22Rv1 (cell line): ENCODE measurements at regions not wholly inside any gene's neighbourhood (a gene's known extent, or its start where the extent isn't known, plus 50 kb on each side); places are given as distances from the start of the nearest gene placed in this dataset.

Experiments
- ZFX ChIP-seq: fragments of 450-650 bp; IDR thresholded peaks from 2 replicates; pipeline ENCODE4 v1.6.1; 2017; ENCODE audit warnings: antibody characterized with exemption, borderline replicate concordance
- TF ChIP-seq, protein P1 (sequence below): fragments of 450-650 bp; IDR thresholded peaks from 2 replicates; pipeline ENCODE4 v1.5.1; 2017; ENCODE audit warnings: mild to moderate bottlenecking

- TF ChIP-seq, protein P1, sequence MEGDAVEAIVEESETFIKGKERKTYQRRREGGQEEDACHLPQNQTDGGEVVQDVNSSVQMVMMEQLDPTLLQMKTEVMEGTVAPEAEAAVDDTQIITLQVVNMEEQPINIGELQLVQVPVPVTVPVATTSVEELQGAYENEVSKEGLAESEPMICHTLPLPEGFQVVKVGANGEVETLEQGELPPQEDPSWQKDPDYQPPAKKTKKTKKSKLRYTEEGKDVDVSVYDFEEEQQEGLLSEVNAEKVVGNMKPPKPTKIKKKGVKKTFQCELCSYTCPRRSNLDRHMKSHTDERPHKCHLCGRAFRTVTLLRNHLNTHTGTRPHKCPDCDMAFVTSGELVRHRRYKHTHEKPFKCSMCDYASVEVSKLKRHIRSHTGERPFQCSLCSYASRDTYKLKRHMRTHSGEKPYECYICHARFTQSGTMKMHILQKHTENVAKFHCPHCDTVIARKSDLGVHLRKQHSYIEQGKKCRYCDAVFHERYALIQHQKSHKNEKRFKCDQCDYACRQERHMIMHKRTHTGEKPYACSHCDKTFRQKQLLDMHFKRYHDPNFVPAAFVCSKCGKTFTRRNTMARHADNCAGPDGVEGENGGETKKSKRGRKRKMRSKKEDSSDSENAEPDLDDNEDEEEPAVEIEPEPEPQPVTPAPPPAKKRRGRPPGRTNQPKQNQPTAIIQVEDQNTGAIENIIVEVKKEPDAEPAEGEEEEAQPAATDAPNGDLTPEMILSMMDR = no peak
- TF ChIP-seq ZFX = no peak
Measured at GRCh38 chr12:118571730-118572129, 195.4 kb downstream of the SUDS3 start.
